ENCODE measurements at regions not wholly inside any gene's neighbourhood (a gene's known extent, or its start where the extent isn't known, plus 50 kb on each side); places are given as distances from the start of the nearest gene placed in this dataset.

DNA sequence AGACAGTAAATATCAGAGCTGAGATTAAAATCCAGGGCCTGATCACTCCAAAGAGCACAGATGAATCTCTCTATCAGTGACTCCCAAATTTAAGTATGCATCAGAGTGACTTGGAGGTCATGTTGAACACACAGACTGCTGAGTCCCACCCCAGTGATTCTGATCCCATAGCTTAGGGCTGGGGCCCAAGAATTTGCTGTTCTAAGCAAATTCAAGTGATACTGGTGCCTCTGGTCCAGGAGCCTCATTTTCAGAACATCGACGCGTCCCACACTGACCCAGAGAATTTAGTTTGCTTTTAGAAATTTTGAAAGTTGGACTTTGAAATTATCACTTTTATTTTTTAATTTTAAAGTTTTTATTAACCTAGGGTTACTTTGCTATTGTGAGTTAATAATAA lies 72.7 kb upstream of the NETO1 start:
- Mint-ChIP-seq H3K36me3 (no peaks in the 10 kb centered on the region), H3K4me1 (ENCODE audit: unreplicated experiment) (no peaks in the 10 kb centered on the region), H3K9me3 (no peaks in the 10 kb centered on the region), H3K27me3 (no peaks in the 10 kb centered on the region), H3K4me3 (no peak overlapping the region), H3K27ac (no peak overlapping the region)
- DNase-seq (ENCODE audit: extremely low spot score, unreplicated experiment), result no peak
- TF ChIP-seq, protein P1, sequence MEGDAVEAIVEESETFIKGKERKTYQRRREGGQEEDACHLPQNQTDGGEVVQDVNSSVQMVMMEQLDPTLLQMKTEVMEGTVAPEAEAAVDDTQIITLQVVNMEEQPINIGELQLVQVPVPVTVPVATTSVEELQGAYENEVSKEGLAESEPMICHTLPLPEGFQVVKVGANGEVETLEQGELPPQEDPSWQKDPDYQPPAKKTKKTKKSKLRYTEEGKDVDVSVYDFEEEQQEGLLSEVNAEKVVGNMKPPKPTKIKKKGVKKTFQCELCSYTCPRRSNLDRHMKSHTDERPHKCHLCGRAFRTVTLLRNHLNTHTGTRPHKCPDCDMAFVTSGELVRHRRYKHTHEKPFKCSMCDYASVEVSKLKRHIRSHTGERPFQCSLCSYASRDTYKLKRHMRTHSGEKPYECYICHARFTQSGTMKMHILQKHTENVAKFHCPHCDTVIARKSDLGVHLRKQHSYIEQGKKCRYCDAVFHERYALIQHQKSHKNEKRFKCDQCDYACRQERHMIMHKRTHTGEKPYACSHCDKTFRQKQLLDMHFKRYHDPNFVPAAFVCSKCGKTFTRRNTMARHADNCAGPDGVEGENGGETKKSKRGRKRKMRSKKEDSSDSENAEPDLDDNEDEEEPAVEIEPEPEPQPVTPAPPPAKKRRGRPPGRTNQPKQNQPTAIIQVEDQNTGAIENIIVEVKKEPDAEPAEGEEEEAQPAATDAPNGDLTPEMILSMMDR (conservative IDR thresholded peaks at IDR 0.05), result no peak

DNA sequence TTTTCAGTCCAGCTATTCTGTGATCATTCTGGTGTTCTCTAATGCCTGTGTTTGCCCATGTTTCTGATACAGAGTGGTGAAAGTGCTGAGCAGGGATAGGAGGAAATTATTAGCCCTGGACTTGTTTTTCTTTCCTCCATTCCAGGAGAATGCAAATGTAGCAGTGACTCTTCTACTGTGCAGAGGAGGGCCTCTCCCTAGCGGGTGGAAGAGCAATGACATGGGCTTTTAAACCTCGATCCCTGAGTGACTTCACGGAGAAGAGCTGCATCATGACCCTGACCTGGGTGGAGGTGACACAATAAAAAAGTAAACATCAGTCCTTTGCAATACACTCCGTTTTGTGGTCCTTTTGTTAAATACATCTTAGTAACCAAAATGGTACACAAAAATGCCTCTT lies 68.0 kb upstream of the NETO1 start:
- Mint-ChIP-seq H3K9me3 (no peaks in the 10 kb centered on the region), H3K27me3 (no peaks in the 10 kb centered on the region), H3K27ac (no peak overlapping the region), H3K36me3 (no peaks in the 10 kb centered on the region), H3K4me1 (ENCODE audit: unreplicated experiment) (no peaks in the 10 kb centered on the region), H3K4me3 (no peak overlapping the region)
- DNase-seq (ENCODE audit: extremely low spot score, unreplicated experiment), result no peak
- TF ChIP-seq, protein P1 (conservative IDR thresholded peaks at IDR 0.05), result peak; percentile 22

DNA sequence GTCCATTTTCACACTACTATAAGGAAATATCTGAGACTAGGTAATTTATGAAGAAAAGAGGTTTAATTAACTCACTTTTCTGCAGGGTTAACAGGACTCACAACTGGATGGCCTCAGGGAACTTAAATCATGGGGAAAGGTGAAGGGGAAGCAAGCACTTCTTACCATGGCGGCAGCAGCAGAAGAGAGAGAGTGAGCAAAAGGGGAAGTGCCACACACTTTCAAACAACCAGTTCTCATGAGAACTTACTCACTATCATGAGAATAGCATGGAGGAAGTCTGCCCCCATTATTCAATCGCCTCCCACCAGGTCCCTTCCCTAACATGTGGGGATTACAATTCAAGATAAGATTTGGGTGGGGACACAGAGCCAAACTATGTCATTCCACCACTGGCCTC lies 55.1 kb upstream of the NETO1 start:
- no peaks in the 10 kb centered on the region for H3K36me3 Mint-ChIP-seq
- TF ChIP-seq, protein P1 (conservative IDR thresholded peaks at IDR 0.05), result no peak

More for the DNA sequence above, 55.1 kb upstream of the NETO1 start:
- Mint-ChIP-seq H3K27ac (no peak overlapping the region), H3K9me3 (peaks cover 6% of the 10 kb centered on the region), H3K27me3 (no peaks in the 10 kb centered on the region), H3K4me3 (no peak overlapping the region), H3K4me1 (ENCODE audit: unreplicated experiment) (no peaks in the 10 kb centered on the region)
- no peak for DNase-seq (ENCODE audit: extremely low spot score, unreplicated experiment)

All from type B pancreatic cell (in vitro differentiated cells).